Caco-2 (cell line): ENCODE measurements at regions not wholly inside any gene's neighbourhood (a gene's known extent, or its start where the extent isn't known, plus 50 kb on each side); places are given as distances from the start of the nearest gene placed in this dataset.

Experiments
- BruUV-seq: library from RNA; stranded (reverse); fragments of 400-500 nt; replicated peaks from 2 replicates; lab custom pipeline; 2021; lab: Mats Ljungman, UMichigan
- CTCF ChIA-PET: fragments of 300-600 bp; sonication (Branson Sonifier 250); formaldehyde crosslinking; loops from one replicate; lab custom pipeline; 2022; ENCODE audit warnings: antibody characterized with exemption; lab: Charles Lee
- POLR2A ChIA-PET: fragments of 300-600 bp; sonication (Branson Sonifier 250); formaldehyde crosslinking; loops from one replicate; lab custom pipeline; 2022; ENCODE audit warnings: antibody characterized with exemption; lab: Charles Lee
- DNase-seq, 2 experiments: peaks; one replicate each; pipeline versions ENCODE4 v3.0.0 to v3.0.0-alpha.2; 2020 to 2022
- H3K27me3 ChIP-seq: replicated peaks from 2 replicates; pipeline ENCODE4 v1.6.0; 2011; ENCODE audit warnings: low read length; ENCODE audit not compliant: control insufficient read depth, insufficient read depth
- H3K36me3 ChIP-seq: 2 replicates; pipeline ENCODE4 v1.5.1; 2011; ENCODE audit warnings: low read length; ENCODE audit not compliant: control insufficient read depth, insufficient read depth
- H3K4me1 ChIP-seq: fragments of 250-450 bp; sonication (Bioruptor Pico); 2 replicates; pipeline ENCODE4 v1.5.1; 2020; ENCODE audit warnings: mild to moderate bottlenecking
- H3K4me3 ChIP-seq: 2 replicates; pipeline ENCODE4 v1.5.1; 2011; ENCODE audit warnings: low read depth, mild to moderate bottlenecking, control low read depth, low read length
- H3K9me3 ChIP-seq: fragments of 250-450 bp; sonication (Bioruptor Pico); 2 replicates; pipeline ENCODE4 v1.5.1; 2020; ENCODE audit warnings: mild to moderate bottlenecking, moderate library complexity
- H3K27ac Mint-ChIP-seq: one replicate; pipeline ENCODE4 v1.8.0; 2022; ENCODE audit warnings: mixed read lengths; ENCODE audit not compliant: unreplicated experiment
- H3K27me3 Mint-ChIP-seq: one replicate; pipeline ENCODE4 v1.8.0; 2022; ENCODE audit warnings: mixed read lengths; ENCODE audit not compliant: insufficient read depth, unreplicated experiment
- H3K36me3 Mint-ChIP-seq: one replicate; pipeline ENCODE4 v1.8.0; 2022; ENCODE audit warnings: mild to moderate bottlenecking, mixed read lengths; ENCODE audit not compliant: insufficient read depth, unreplicated experiment
- H3K4me1 Mint-ChIP-seq: one replicate; pipeline ENCODE4 v1.8.0; 2022; ENCODE audit warnings: low read depth, mixed read lengths; ENCODE audit not compliant: unreplicated experiment
- H3K4me3 Mint-ChIP-seq: one replicate; pipeline ENCODE4 v1.8.0; 2022; ENCODE audit warnings: mild to moderate bottlenecking, moderate library complexity, mixed read lengths; ENCODE audit not compliant: unreplicated experiment
- H3K9me3 Mint-ChIP-seq: one replicate; pipeline ENCODE4 v1.8.0; 2022; ENCODE audit warnings: mixed read lengths; ENCODE audit not compliant: unreplicated experiment
- intact Hi-C: fragments of 100-400 bp; cut with micrococcal nuclease; formaldehyde crosslinking; loops from one replicate; pipeline ENCODE4 v1.10.0; 2022; ENCODE audit not compliant: unreplicated experiment
- TF ChIP-seq, protein P1 (sequence below), 2 experiments: fragments of 200-600 bp in 1 of 2; IDR thresholded peaks; 1 replicate in 1 of 2; 2 replicates in 1 of 2; pipeline versions ENCODE4 v1.5.1 to v1.8.0; 2011 to 2022; ENCODE audit warnings: antibody characterized with exemption in 1 of 2, control low read depth in 1 of 2, inconsistent platforms in 1 of 2, low read depth in 1 of 2, low read length in 1 of 2, mild to moderate bottlenecking in 1 of 2, moderate library complexity in 1 of 2; ENCODE audit not compliant: insufficient read depth in 1 of 2, severe bottlenecking in 1 of 2, unreplicated experiment in 1 of 2

DNA sequence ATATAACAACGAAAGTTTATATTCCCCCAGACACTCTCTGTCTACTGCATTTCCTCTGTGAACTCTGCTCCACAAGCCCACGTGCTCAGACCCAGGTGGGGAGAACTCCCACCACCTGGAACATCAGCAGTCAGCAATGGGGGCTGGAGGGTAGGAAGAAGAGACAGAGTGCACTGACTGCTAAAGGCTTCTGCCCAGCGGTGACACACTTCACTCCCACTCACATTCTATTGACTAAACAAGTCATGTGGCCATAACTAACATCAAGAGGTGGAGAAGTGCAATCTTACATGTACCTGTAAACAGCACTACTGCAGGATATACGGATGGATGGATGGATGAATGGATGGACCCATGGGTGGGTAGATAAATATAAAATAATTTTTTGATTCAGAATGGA is 122.2 kb downstream of the MPP7 start:
- Mint-ChIP-seq H3K36me3 (no peaks in the 10 kb centered on the region), H3K27ac (no peak overlapping the region), H3K27me3 (no peaks in the 10 kb centered on the region), H3K9me3 (no peaks in the 10 kb centered on the region), H3K4me1 (peaks cover 20% of the 10 kb centered on the region), H3K4me3 (no peak overlapping the region)
- H3K36me3 ChIP-seq = no peaks in the 10 kb centered on the region; the same call in 1 of the 2 replicates
- H3K4me1 ChIP-seq = 0 out of 2 replicates have a peak, but pooled peaks cover 7% of the 10 kb centered on the region
- DNase-seq = no peak
- TF ChIP-seq, protein P1, sequence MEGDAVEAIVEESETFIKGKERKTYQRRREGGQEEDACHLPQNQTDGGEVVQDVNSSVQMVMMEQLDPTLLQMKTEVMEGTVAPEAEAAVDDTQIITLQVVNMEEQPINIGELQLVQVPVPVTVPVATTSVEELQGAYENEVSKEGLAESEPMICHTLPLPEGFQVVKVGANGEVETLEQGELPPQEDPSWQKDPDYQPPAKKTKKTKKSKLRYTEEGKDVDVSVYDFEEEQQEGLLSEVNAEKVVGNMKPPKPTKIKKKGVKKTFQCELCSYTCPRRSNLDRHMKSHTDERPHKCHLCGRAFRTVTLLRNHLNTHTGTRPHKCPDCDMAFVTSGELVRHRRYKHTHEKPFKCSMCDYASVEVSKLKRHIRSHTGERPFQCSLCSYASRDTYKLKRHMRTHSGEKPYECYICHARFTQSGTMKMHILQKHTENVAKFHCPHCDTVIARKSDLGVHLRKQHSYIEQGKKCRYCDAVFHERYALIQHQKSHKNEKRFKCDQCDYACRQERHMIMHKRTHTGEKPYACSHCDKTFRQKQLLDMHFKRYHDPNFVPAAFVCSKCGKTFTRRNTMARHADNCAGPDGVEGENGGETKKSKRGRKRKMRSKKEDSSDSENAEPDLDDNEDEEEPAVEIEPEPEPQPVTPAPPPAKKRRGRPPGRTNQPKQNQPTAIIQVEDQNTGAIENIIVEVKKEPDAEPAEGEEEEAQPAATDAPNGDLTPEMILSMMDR (IDR thresholded peaks at IDR 0.05; ENCODE audit: insufficient read depth in 1 of 2, low read depth in 1 of 2, low read length in 1 of 2, severe bottlenecking in 1 of 2, unreplicated experiment in 1 of 2) = no peak
- CTCF ChIA-PET = no interaction called here
- no peak overlapping the region for H3K4me3 ChIP-seq
- no peaks in the 10 kb centered on the region for H3K9me3 ChIP-seq
- intact Hi-C loops = loop anchor here (5.0 kb wide), 1 partner anchor 202 kb away; no protein-coding TSS in a partner anchor
- no TSS peak for BruUV-seq
- POLR2A ChIA-PET = no interaction called here
- H3K27me3 ChIP-seq = no peaks in the 10 kb centered on the region

DNA sequence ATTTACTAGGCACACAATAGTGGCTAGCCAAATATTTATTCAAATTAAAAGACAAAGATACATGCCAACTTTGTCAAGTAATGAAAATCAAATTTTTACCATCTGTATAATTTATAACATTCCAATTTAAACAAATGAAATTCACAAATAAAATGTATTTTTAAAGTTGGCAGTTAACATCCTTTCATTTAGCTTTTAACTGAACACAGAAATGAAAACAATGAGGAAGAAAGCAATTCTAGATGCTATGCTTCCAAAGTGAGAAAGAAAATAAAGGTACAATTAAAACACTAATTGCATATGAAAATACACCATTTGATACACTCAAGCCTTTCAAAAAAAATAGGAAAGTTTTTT is 123.1 kb downstream of the MPP7 start:
- DNase-seq = no peak
- BruUV-seq = no TSS peak
- intact Hi-C loops = loop anchor here (1.0 to 5.0 kb wide), 6 partner anchors 63 to 622 kb away; no protein-coding TSS in a partner anchor
- Mint-ChIP-seq H3K36me3 (no peaks in the 10 kb centered on the region), H3K4me1 (peaks cover 22% of the 10 kb centered on the region), H3K27me3 (no peaks in the 10 kb centered on the region), H3K4me3 (no peak overlapping the region), H3K27ac (no peak overlapping the region), H3K9me3 (no peaks in the 10 kb centered on the region)
- 0 out of 2 replicates have a peak, but pooled peaks cover 7% of the 10 kb centered on the region for H3K4me1 ChIP-seq
- TF ChIP-seq, protein P1 (IDR thresholded peaks at IDR 0.05; ENCODE audit: insufficient read depth in 1 of 2, low read depth in 1 of 2, low read length in 1 of 2, severe bottlenecking in 1 of 2, unreplicated experiment in 1 of 2) = no peak
- no peaks in the 10 kb centered on the region; the same call in 1 of the 2 replicates for H3K36me3 ChIP-seq
- POLR2A ChIA-PET = interaction anchor here (0.7 kb wide), 1 partner anchor 122 kb away, joined by 4 read pairs; no protein-coding TSS in a partner anchor
- H3K27me3 ChIP-seq = no peaks in the 10 kb centered on the region
- CTCF ChIA-PET = interaction anchor here (0.6 to 1.2 kb wide), 11 partner anchors 13 to 438 kb away, joined by 3 to 21 read pairs (median 4); no protein-coding TSS in a partner anchor
- no peak overlapping the region for H3K4me3 ChIP-seq
- H3K9me3 ChIP-seq = no peaks in the 10 kb centered on the region

DNA sequence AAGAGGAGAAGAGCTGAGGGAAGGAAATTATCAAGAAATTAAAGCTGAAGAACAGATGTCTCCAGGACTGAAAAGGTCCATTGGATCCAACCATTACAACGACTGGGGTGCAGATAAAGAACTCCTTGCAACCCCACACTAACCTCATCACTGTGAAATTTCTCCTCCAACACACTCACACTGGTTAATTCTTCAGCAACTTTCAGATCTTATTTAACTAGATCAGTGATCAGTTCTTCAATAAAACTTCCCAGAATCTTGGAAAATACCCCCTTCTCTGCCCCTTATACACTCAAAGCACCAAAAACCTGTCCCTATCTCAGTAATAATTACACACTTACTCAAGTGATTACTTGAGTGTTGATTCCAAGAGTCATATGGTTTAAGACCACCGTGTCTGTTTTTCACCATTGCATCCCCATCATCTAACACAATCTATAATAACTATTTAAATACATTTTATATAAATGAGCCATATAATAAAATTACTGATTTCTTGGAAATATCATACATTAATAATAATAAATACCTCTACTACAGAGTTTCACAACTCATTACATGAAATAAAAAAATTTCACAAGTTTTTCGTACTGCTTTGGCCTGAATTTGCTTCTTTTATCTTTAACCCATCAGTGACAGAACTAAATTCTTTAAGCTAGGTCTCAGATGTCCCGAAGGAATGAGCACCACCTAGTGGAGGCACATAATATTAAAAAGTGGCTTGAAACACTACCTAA is 123.7 kb downstream of the MPP7 start:
- Mint-ChIP-seq H3K27me3 (no peaks in the 10 kb centered on the region), H3K9me3 (no peaks in the 10 kb centered on the region), H3K36me3 (no peaks in the 10 kb centered on the region), H3K4me3 (no peak overlapping the region), H3K4me1 (peaks cover 22% of the 10 kb centered on the region), H3K27ac (no peak overlapping the region)
- DNase-seq = peak in 1 of 2 experiments; percentile 69
- Histone ChIP-seq H3K27me3 (no peaks in the 10 kb centered on the region), H3K9me3 (no peaks in the 10 kb centered on the region), H3K36me3 (no peaks in the 10 kb centered on the region; the same call in 1 of the 2 replicates), H3K4me3 (no peak overlapping the region), H3K4me1 (0 out of 2 replicates have a peak, but pooled peaks cover 7% of the 10 kb centered on the region)
- POLR2A ChIA-PET = interaction anchor here (0.7 kb wide), 1 partner anchor 123 kb away, joined by 4 read pairs; no protein-coding TSS in a partner anchor
- CTCF ChIA-PET = interaction anchor here (0.6 to 1.2 kb wide), 11 partner anchors 13 to 437 kb away, joined by 3 to 21 read pairs (median 4); no protein-coding TSS in a partner anchor
- BruUV-seq = no TSS peak
- intact Hi-C loops = loop anchor here (1.0 to 5.0 kb wide), 5 partner anchors 63 to 622 kb away; no protein-coding TSS in a partner anchor
- TF ChIP-seq, protein P1 (IDR thresholded peaks at IDR 0.05; ENCODE audit: insufficient read depth in 1 of 2, low read depth in 1 of 2, low read length in 1 of 2, severe bottlenecking in 1 of 2, unreplicated experiment in 1 of 2) = peak; percentile 75 to 88
